ENCODE measurements at regions not wholly inside any gene's neighbourhood (a gene's known extent, or its start where the extent isn't known, plus 50 kb on each side); places are given as distances from the start of the nearest gene placed in this dataset.
A peak's percentile ranks its signal among the peaks of the same experiment; 100 is the strongest.
"Not testable (repeated sequence)": the region's sequence is repeated elsewhere in the genome, so short reads cannot be mapped to it uniquely, and the experiment has no call there.

GRCh38 chr3:110984456-110985250, 87.0 kb upstream of the NECTIN3 start:
- H3K27ac Mint-ChIP-seq: no peak overlapping the region
- no peak overlapping the region for H3K4me3 Mint-ChIP-seq
- no peak for DNase-seq
- H3K9me3 Mint-ChIP-seq: peaks cover 16% of the 10 kb centered on the region
- H3K4me1 Mint-ChIP-seq (ENCODE audit: low read depth): no peaks in the 10 kb centered on the region; the same call in 1 of the 2 replicates
- H3K27me3 Mint-ChIP-seq (ENCODE audit: insufficient read depth): no peaks in the 10 kb centered on the region
- H3K36me3 Mint-ChIP-seq (ENCODE audit: low read depth): peaks cover 18% of the 10 kb centered on the region; the same call in 1 of the 2 replicates
- no peak for TF ChIP-seq CTCF (IDR thresholded peaks at IDR 0.05)

- H3K27me3 Mint-ChIP-seq (ENCODE audit: insufficient read depth): peaks cover 1% of the 10 kb centered on the region; the same call in 1 of the 2 replicates
- H3K9me3 Mint-ChIP-seq: peaks cover 14% of the 10 kb centered on the region
These were observed 82.2 kb upstream of the NECTIN3 start for GRCh38 chr3:110989446-110989845.

DNA sequence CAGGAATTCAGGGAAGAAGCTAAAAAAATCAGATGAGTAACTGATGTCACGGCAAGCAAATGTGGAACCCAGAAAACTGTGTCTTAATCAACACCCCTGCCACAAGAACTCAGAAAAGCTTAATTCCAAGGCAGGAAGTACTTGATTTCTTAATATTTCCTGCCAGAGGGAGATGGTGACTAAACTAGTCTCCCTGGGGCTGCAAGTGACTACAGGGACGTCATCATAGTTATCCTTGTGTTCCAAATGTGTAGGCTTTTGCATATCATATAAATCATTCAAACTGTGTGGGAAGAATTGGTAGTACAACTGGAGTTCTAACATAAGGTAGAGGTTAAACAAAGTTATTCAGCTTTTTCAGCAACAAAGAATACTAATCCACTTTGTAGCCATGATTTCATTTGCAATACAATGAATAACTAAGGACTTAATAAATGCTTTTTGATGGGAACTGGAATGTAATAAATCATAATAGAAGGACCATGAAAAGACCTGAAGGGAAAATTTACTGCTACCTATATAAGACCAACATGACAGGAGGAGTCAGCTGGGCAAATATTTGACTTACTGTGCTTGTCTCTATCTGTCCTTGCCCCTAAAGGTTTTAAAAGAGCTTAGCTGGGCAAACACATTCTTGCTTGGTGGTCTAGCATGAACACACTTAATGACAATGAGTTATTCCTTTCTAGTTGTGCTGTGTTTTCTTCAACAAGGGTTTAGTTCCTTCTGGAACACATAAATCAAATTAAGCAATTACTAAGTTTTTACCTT, 76.0 kb upstream of the NECTIN3 start:
- H3K27me3 Mint-ChIP-seq (ENCODE audit: insufficient read depth): peaks cover 1% of the 10 kb centered on the region; the same call in 1 of the 2 replicates
- H3K9me3 Mint-ChIP-seq: no peaks in the 10 kb centered on the region
- peak; percentile 62 for DNase-seq
- H3K4me3 Mint-ChIP-seq: no peak overlapping the region
- peak overlapping the region; percentile 73 for H3K27ac Mint-ChIP-seq
- H3K4me1 Mint-ChIP-seq (ENCODE audit: low read depth): peaks cover 22% of the 10 kb centered on the region
- TF ChIP-seq CTCF (IDR thresholded peaks at IDR 0.05): no peak
- H3K36me3 Mint-ChIP-seq (ENCODE audit: low read depth): no peaks in the 10 kb centered on the region

More at GRCh38 chr3:110989446-110989845, 82.2 kb upstream of the NECTIN3 start:
- H3K27ac Mint-ChIP-seq: no peak overlapping the region
- H3K4me3 Mint-ChIP-seq: no peak overlapping the region
- no peak for DNase-seq
- H3K4me1 Mint-ChIP-seq (ENCODE audit: low read depth): peaks cover 4% of the 10 kb centered on the region; the same call in 1 of the 2 replicates
- TF ChIP-seq CTCF (IDR thresholded peaks at IDR 0.05): no peak
- peaks cover 16% of the 10 kb centered on the region; the same call in 1 of the 2 replicates for H3K36me3 Mint-ChIP-seq (ENCODE audit: low read depth)

GRCh38 chr3:110998766-110999165, 72.8 kb upstream of the NECTIN3 start:
- not testable (repeated sequence) for H3K4me3 Mint-ChIP-seq; H3K27ac Mint-ChIP-seq; DNase-seq; H3K36me3 Mint-ChIP-seq (ENCODE audit: low read depth); H3K9me3 Mint-ChIP-seq; H3K27me3 Mint-ChIP-seq (ENCODE audit: insufficient read depth)
- peaks cover 22% of the 10 kb centered on the region for H3K4me1 Mint-ChIP-seq (ENCODE audit: low read depth)

DNA sequence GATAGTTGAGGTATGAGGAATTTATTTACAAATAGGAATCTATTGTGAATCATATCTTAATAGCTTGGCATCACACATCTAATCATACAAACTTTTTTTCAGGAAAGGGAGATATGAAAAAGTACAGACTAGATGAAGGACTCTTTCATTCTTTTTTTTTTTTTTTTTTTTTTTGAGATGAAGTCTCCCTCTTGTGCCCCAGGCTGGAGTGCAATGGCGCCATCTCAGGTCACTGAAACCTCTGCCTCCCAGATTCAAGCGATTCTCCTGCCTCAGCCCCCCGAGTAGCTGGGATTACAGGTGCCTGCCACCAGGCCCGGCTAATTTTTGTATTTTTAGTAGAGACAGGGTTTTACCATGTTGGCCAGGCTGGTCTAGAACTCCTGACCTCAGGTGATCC, 65.1 kb upstream of the NECTIN3 start:
- not testable (repeated sequence) for H3K9me3 Mint-ChIP-seq, H3K4me3 Mint-ChIP-seq

More for the DNA sequence above, 65.1 kb upstream of the NECTIN3 start:
- peak; percentile 23; the same call in 1 of the 2 replicates for TF ChIP-seq CTCF (IDR thresholded peaks at IDR 0.05)
- H3K27me3 Mint-ChIP-seq (ENCODE audit: insufficient read depth); H3K27ac Mint-ChIP-seq; DNase-seq; H3K4me1 Mint-ChIP-seq (ENCODE audit: low read depth); H3K36me3 Mint-ChIP-seq (ENCODE audit: low read depth): not testable (repeated sequence)

Data from HFFc6 (cell line).